ENCODE measurements at regions not wholly inside any gene's neighbourhood (a gene's known extent, or its start where the extent isn't known, plus 50 kb on each side); places are given as distances from the start of the nearest gene placed in this dataset.
"Not testable (repeated sequence)": the region's sequence is repeated elsewhere in the genome, so short reads cannot be mapped to it uniquely, and the experiment has no call there.

DNA sequence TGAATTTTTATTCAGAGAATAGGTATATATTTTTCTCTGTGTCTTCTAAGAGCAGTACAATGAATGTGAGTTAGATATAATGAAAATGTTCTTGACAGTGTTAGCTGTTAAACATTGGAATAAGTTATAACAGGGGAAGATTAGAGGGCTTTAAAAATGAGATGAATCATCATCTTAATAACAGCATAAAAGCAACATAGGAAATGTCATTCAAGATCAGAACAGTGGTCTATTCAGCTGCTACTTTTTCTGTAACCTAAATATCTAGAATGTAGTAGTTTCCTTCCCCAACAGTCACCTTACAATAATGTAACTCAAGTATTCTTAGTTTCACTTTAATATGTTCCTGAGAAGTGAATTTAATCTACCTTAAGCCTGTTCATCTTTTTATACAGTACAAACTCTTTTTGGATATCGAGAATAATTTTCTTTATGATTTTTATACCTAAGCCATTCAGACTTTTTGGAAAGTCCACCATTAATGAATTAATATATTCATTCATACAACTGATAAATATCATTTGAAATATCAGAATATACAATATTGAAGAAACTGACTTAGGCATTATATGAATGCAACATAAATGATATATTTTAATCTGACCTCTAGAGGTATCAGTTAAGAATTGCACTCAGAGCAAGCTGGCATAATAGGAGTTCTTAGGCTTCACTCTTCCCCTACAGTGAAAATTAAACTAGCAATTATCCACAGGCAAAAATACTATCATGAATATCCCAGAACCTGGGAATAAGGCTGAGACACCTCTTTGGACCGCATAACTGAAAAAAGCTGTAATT lies 66.1 kb upstream of the EDIL3 start:
- TF ChIP-seq, protein P1, sequence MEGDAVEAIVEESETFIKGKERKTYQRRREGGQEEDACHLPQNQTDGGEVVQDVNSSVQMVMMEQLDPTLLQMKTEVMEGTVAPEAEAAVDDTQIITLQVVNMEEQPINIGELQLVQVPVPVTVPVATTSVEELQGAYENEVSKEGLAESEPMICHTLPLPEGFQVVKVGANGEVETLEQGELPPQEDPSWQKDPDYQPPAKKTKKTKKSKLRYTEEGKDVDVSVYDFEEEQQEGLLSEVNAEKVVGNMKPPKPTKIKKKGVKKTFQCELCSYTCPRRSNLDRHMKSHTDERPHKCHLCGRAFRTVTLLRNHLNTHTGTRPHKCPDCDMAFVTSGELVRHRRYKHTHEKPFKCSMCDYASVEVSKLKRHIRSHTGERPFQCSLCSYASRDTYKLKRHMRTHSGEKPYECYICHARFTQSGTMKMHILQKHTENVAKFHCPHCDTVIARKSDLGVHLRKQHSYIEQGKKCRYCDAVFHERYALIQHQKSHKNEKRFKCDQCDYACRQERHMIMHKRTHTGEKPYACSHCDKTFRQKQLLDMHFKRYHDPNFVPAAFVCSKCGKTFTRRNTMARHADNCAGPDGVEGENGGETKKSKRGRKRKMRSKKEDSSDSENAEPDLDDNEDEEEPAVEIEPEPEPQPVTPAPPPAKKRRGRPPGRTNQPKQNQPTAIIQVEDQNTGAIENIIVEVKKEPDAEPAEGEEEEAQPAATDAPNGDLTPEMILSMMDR (IDR thresholded peaks at IDR 0.05): no peak

GRCh38 chr5:84445049-84445685 lies 60.5 kb upstream of the EDIL3 start:
- TF ChIP-seq, protein P1 (IDR thresholded peaks at IDR 0.05): no peak
- DNase-seq (ENCODE audit: low spot score): no peak
- no peak for ATAC-seq (ENCODE audit: low FRiP score)

More for the DNA sequence above, 66.1 kb upstream of the EDIL3 start:
- DNase-seq (ENCODE audit: low spot score) (no peak), ATAC-seq (ENCODE audit: low FRiP score) (no peak)

DNA sequence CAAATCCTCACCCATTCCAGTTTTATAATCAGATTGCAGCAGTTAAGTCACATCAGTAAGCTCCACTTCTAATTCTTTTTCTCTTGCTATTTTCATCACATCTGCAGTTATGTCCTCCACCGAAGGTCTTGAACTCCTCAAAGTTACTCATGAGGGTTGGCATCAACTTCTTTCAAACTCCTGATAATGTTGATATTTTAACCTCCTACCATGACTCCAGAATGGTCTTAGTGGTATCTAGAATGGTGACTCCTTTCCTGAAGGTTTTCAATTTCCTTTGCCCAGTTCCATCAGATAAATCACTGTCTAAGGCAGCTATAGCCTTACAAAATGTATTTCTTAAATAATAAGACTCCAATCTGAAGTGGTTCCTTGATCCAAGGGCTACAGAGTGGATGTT lies 53.8 kb upstream of the EDIL3 start:
- ATAC-seq (ENCODE audit: low FRiP score) (no peak), DNase-seq (ENCODE audit: low spot score) (no peak)
- TF ChIP-seq, protein P1 (IDR thresholded peaks at IDR 0.05): no peak

DNA sequence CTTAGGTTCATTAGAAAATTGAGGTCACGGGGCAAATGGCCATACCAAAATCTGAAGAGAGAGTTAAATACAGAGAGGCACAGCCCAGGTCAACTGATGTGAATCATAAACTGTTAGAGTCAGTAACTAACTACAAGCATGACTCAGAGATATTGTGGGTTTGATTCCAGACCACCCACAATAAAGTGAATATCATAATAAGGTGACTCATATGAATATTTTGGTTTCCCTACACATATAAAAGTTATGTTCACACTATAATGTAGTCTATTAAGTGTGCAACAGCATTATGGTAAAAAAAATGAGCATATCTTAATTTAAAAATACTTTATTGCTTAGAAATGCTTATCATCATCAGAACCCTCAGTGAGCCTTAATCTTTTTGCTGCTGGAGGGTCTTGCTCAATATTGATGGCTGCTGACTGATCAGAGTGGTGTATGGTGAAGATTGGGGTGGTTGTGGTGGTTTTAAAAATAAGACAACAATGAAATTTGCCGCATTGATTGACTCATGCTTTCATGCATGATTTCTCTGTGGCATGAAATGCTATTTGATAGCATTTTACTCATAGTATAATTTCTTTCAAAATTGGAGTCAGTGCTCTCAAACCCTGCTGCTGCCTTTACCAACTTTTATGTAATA lies 53.1 kb upstream of the EDIL3 start:
- no peak for ATAC-seq (ENCODE audit: low FRiP score)
- TF ChIP-seq, protein P1 (IDR thresholded peaks at IDR 0.05): no peak
- no peak for DNase-seq (ENCODE audit: low spot score)

DNA sequence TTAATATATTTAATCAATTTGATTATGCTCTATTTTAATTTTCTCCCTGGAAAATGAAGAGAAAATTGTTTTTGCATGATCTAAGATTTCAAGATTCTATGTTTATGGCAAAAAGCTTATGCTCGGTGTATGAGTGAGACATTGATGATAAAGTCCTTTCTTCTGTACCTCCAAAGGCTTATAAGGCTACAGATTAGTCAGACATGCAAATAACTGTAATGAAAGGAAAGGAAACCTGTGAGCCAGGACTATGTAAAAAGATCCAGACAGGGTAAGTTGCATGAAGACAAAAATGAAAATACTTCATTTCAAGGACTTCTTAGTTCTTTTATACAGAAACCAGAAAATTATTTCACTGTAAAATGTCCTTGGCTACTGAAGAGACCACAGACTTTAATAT lies 52.2 kb upstream of the EDIL3 start:
- TF ChIP-seq, protein P1 (IDR thresholded peaks at IDR 0.05): no peak
- DNase-seq (ENCODE audit: low spot score): no peak
- no peak for ATAC-seq (ENCODE audit: low FRiP score)

DNA sequence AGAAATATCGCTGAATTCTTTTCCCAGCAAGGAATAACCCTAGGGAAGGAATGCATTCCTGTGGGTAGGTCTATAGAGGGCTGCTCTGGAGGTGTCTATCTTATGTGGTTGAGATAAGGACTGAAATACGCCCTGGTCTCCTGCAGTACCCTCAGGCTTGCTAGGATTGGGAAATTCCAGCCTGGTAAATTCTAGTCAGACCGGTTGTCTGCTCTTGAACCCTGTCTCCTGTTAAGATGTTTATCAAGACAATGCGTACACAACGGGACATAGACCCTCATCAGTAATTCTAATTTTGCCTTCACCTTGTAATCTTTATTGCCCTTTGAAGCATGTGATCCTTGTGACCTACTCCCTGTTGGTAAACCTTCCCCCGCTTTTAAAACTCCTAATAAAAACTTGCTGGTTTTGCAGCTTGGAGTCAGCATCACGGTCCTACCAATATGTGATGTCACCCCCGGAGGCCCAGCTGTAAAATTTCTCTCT lies 51.2 kb upstream of the EDIL3 start:
- DNase-seq (ENCODE audit: low spot score); ATAC-seq (ENCODE audit: low FRiP score): not testable (repeated sequence)

All from omental fat pad (tissue), 3 donors.